Fibroblast of villous mesenchyme (primary cell): ENCODE measurements at regions not wholly inside any gene's neighbourhood (a gene's known extent, or its start where the extent isn't known, plus 50 kb on each side); places are given as distances from the start of the nearest gene placed in this dataset.

Experiments used
- DNase-seq: peaks from one replicate; pipeline ENCODE4 v3.0.0-alpha.2; 2010; ENCODE audit warnings: low read depth
- H3K4me3 ChIP-seq: 2 replicates; pipeline ENCODE4 v1.5.1; 2011; ENCODE audit warnings: low read depth, mild to moderate bottlenecking, low read length
- TF ChIP-seq, protein P1 (sequence below): IDR thresholded peaks from 2 replicates; pipeline ENCODE4 v1.5.1; 2012; ENCODE audit warnings: low read depth, mild to moderate bottlenecking, low read length; ENCODE audit not compliant: insufficient read depth

DNA sequence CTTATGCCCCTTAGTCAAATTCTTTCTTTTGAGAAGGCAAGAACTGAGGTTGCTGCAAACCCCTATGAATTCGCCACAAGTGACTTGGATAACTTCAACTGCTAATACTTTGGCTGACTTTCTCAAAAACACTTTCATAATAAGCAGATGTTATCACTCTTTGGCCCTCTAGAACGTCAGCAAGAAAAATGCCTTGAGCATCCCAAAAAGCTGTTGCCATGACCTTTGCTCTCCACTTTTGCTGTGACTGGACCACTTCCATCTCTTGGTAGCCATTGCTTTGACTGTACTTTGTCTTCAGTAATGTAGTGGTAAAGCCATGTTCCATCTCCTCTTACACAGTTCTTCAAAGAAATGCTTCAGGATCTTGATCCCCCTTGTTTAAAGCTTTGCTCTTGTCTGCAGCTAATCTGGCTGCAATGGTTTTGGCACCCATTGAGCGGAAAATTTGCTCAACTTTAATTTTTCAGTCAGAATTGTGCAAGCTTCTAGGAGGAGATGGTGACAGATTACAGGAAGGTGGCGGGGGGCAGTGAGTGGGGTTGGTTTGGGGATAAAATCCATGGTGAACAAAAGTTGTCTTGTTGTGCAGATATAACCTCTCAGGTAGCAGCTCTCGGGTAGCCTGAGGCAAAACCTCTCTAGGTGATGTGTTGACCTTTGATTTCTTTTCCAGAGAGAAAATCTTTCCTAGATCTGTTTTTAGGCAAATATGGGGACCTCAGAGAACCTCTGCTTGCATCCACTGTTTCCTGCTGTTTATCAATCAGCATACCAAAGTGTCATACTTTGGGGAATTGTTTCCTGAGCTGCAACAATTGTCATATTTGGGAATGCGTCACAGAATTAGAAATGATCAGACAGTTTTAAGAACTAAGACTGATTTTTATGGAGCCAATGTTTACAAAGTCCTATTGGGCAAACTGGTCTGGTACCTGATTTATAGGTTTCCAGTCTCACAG is 83.6 kb downstream of the CCR1 start:
- peak; percentile 89 for DNase-seq
- TF ChIP-seq, protein P1, sequence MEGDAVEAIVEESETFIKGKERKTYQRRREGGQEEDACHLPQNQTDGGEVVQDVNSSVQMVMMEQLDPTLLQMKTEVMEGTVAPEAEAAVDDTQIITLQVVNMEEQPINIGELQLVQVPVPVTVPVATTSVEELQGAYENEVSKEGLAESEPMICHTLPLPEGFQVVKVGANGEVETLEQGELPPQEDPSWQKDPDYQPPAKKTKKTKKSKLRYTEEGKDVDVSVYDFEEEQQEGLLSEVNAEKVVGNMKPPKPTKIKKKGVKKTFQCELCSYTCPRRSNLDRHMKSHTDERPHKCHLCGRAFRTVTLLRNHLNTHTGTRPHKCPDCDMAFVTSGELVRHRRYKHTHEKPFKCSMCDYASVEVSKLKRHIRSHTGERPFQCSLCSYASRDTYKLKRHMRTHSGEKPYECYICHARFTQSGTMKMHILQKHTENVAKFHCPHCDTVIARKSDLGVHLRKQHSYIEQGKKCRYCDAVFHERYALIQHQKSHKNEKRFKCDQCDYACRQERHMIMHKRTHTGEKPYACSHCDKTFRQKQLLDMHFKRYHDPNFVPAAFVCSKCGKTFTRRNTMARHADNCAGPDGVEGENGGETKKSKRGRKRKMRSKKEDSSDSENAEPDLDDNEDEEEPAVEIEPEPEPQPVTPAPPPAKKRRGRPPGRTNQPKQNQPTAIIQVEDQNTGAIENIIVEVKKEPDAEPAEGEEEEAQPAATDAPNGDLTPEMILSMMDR: no peak
- no peak overlapping the region for H3K4me3 ChIP-seq

DNA sequence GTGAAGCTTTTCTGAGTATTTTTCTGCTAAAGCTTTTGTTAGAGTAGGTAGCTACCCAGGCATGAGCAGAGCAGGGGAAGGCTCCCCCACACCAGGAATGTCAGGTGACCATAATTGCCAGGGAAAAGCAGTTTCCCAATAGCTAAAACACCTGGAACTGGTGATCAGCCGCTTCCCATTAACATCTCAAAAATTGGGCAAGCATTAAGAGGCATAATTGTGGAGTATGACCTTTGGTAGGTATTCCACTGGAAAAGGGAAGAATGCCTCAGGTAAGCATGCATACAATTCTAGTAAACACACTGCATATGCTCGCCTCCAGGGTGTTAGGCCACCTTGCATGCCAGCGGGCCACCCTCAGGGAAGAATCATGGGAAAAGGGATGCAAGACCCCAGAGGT is 84.5 kb downstream of the CCR1 start:
- TF ChIP-seq, protein P1: no peak
- H3K4me3 ChIP-seq: no peak overlapping the region

DNA sequence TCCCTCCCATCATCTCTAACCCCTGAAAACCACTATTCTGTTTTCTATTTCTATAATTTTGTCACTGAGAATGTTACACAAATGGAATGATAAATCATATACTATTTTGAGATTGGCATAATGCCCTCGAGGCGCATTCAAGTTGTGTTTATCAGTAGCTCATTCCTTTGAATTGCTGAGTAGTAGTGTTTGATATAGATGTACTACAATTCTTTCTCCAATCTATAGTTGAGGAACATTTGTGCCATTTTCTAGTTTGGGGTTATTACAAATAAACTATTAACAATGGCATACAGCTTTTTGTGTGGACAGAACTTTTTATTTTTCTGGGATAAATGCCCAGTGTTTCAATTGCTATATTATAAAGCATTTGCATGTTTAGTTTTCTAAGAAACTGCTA is 86.0 kb downstream of the CCR1 start:
- no peak overlapping the region for H3K4me3 ChIP-seq
- TF ChIP-seq, protein P1: no peak
- DNase-seq: no peak

More for the DNA sequence above, 84.5 kb downstream of the CCR1 start:
- no peak for DNase-seq

DNA sequence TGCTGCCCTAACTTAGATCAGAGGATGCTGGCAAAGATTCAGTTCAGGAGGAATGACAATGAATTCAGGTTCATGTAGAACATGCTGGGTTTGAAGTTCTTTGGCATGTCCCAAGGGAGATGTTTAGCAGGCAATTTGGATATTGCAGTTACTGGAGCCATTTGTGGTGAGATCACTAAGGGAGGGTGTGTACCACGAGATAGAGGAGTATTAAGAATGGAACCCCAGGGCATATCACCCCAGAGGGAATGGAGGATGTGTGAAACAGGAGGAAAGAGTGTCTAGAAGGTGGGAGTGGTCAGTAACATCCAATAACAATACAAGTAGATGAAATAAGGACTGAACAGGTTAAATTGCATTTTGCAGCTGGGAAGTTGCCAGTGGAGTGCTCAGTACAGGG is 87.1 kb downstream of the CCR1 start:
- no peak for DNase-seq
- H3K4me3 ChIP-seq: no peak overlapping the region
- TF ChIP-seq, protein P1: no peak

DNA sequence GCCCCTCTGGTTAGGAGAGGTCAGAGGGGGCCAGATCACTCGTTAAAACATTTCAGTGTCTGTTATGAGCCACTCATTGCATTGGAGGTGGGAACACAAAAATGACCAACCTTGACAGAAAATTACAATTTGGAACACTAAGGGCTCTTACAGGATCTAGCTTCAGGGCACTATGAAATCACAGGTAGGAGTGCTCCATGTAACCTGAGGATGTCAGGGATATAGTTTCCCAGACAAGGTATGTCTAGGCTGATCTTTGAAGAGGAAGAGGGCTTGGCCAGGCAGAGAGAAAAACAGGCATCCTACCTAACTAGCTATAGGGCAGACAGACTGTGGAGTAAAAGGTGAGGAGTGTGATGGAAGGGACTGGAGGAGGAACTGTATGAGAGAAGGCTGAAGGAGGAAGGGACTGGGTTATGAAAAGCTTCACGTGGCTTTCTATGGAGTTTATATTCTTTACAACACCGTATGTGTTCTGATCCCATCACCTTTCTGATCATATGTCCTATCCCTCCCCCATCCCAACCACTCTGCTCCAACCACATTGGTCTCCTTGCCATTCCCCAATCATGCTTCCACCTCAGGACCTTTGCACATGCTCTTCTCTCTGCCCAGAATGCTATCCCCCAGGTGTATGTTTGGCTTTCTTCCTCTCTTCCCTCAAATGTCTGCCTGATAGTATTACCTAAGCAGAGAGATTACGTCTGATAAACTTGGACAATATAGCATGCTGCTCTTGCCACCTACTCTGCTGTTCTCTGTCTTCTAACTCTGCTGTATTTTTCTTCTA is 88.2 kb downstream of the CCR1 start:
- no peak for DNase-seq
- TF ChIP-seq, protein P1: no peak
- no peak overlapping the region for H3K4me3 ChIP-seq

DNA sequence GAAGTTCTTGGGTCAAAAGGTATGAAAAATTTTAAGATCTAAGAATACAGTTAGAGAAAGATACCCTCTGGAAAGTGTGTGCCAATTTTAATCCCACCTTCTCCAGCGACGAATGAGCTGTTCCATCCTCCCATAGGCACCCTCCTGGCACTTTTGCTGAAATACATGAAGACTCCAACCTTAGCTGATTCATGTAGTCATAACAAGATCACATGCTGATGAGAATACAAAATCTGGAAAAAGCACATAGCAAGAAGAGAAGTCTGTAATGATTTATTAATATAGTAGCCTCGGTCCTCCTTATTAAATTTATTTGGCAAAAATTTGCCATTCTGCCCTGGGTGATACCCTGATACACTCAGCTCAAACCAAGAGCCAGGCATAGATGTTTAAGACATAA is 88.9 kb downstream of the CCR1 start:
- DNase-seq: no peak

More for the DNA sequence above, 88.9 kb downstream of the CCR1 start:
- TF ChIP-seq, protein P1: no peak
- H3K4me3 ChIP-seq: no peak overlapping the region
